ENCODE measurements at regions not wholly inside any gene's neighbourhood (a gene's known extent, or its start where the extent isn't known, plus 50 kb on each side); places are given as distances from the start of the nearest gene placed in this dataset.

- Histone ChIP-seq H3K9me2 (replicated peaks; ENCODE audit: control insufficient read depth, low read length) (no peaks in the 10 kb centered on the region), H3K9me3 (ENCODE audit: control insufficient read depth, insufficient read depth, low read length) (no peaks in the 10 kb centered on the region), H3K4me2 (ENCODE audit: low read length) (no peak overlapping the region), H3K36me3 (ENCODE audit: control insufficient read depth, low read length) (no peaks in the 10 kb centered on the region), H3K27ac (ENCODE audit: low read depth, low read length) (no peak overlapping the region), H3K4me1 (ENCODE audit: control insufficient read depth, low read length) (no peaks in the 10 kb centered on the region), H3K27me3 (ENCODE audit: control insufficient read depth, low read length) (peaks cover 12% of the 10 kb centered on the region), H4K20me1 (ENCODE audit: control insufficient read depth, insufficient read depth, low read depth, low read length) (no peaks in the 10 kb centered on the region), H3K4me3 (ENCODE audit: low read length) (no peak overlapping the region), H3F3A (ENCODE audit: control insufficient read depth, insufficient read depth) (no peaks in the 10 kb centered on the region), H3K79me2 (ENCODE audit: control insufficient read depth, low read length) (no peaks in the 10 kb centered on the region)
- no peak for TF ChIP-seq EZH2phosphoT487 (IDR thresholded peaks at IDR 0.05; ENCODE audit: borderline replicate concordance, low read length)
- TF ChIP-seq CTCF (IDR thresholded peaks at IDR 0.05; ENCODE audit: low read depth, low read length, poor library complexity, severe bottlenecking), result no peak
Observed at GRCh38 chr13:31067416-31068118, 94.1 kb downstream of the HSPH1 start.

GRCh38 chr13:31064636-31065035, 97.1 kb downstream of the HSPH1 start:
- H3K27me3 ChIP-seq (ENCODE audit: control insufficient read depth, low read length), result peaks cover 16% of the 10 kb centered on the region
- H3K4me1 ChIP-seq (ENCODE audit: control insufficient read depth, low read length), result no peaks in the 10 kb centered on the region
- no peak overlapping the region for H3K4me2 ChIP-seq (ENCODE audit: low read length)
- no peaks in the 10 kb centered on the region for H3K9me2 ChIP-seq (replicated peaks; ENCODE audit: control insufficient read depth, low read length)
- TF ChIP-seq CTCF (IDR thresholded peaks at IDR 0.05; ENCODE audit: low read depth, low read length, poor library complexity, severe bottlenecking), result no peak
- no peak for TF ChIP-seq EZH2phosphoT487 (IDR thresholded peaks at IDR 0.05; ENCODE audit: borderline replicate concordance, low read length)
- H3K27ac ChIP-seq (ENCODE audit: low read depth, low read length), result no peak overlapping the region
- no peak overlapping the region for H3K4me3 ChIP-seq (ENCODE audit: low read length)
- H3K36me3 ChIP-seq (ENCODE audit: control insufficient read depth, low read length), result no peaks in the 10 kb centered on the region
- no peaks in the 10 kb centered on the region for H3K9me3 ChIP-seq (ENCODE audit: control insufficient read depth, insufficient read depth, low read length)
- H3K79me2 ChIP-seq (ENCODE audit: control insufficient read depth, low read length), result no peaks in the 10 kb centered on the region
- H3F3A ChIP-seq (ENCODE audit: control insufficient read depth, insufficient read depth), result no peaks in the 10 kb centered on the region
- H4K20me1 ChIP-seq (ENCODE audit: control insufficient read depth, insufficient read depth, low read depth, low read length), result no peaks in the 10 kb centered on the region

- H3K9me2 ChIP-seq (replicated peaks; ENCODE audit: control insufficient read depth, low read length), result no peaks in the 10 kb centered on the region
- H3K4me3 ChIP-seq (ENCODE audit: low read length), result no peak overlapping the region
- peaks cover 16% of the 10 kb centered on the region for H3K27me3 ChIP-seq (ENCODE audit: control insufficient read depth, low read length)
- no peak overlapping the region for H3K4me2 ChIP-seq (ENCODE audit: low read length)
- TF ChIP-seq CTCF (IDR thresholded peaks at IDR 0.05; ENCODE audit: low read depth, low read length, poor library complexity, severe bottlenecking) (no peak), EZH2phosphoT487 (IDR thresholded peaks at IDR 0.05; ENCODE audit: borderline replicate concordance, low read length) (no peak)
- no peaks in the 10 kb centered on the region for H3K79me2 ChIP-seq (ENCODE audit: control insufficient read depth, low read length)
- H4K20me1 ChIP-seq (ENCODE audit: control insufficient read depth, insufficient read depth, low read depth, low read length), result no peaks in the 10 kb centered on the region
- H3K27ac ChIP-seq (ENCODE audit: low read depth, low read length), result no peak overlapping the region
- H3F3A ChIP-seq (ENCODE audit: control insufficient read depth, insufficient read depth), result no peaks in the 10 kb centered on the region
- no peaks in the 10 kb centered on the region for H3K4me1 ChIP-seq (ENCODE audit: control insufficient read depth, low read length)
- no peaks in the 10 kb centered on the region for H3K9me3 ChIP-seq (ENCODE audit: control insufficient read depth, insufficient read depth, low read length)
- H3K36me3 ChIP-seq (ENCODE audit: control insufficient read depth, low read length), result no peaks in the 10 kb centered on the region
Observed at GRCh38 chr13:31063772-31064171, 97.9 kb downstream of the HSPH1 start.

Data from DOHH2 (cell line).